SH-SY5Y (cell line): ENCODE measurements at regions not wholly inside any gene's neighbourhood (a gene's known extent, or its start where the extent isn't known, plus 50 kb on each side); places are given as distances from the start of the nearest gene placed in this dataset.

Experiments
- GATA2 ChIP-seq: IDR thresholded peaks from 2 replicates; pipeline ENCODE4 v1.6.1; 2011; ENCODE audit warnings: mild to moderate bottlenecking, low read depth, low read length
- GATA3 ChIP-seq: IDR thresholded peaks from 2 replicates; pipeline ENCODE4 v1.6.1; 2011; ENCODE audit warnings: low read depth, mild to moderate bottlenecking, low read length, moderate library complexity

DNA sequence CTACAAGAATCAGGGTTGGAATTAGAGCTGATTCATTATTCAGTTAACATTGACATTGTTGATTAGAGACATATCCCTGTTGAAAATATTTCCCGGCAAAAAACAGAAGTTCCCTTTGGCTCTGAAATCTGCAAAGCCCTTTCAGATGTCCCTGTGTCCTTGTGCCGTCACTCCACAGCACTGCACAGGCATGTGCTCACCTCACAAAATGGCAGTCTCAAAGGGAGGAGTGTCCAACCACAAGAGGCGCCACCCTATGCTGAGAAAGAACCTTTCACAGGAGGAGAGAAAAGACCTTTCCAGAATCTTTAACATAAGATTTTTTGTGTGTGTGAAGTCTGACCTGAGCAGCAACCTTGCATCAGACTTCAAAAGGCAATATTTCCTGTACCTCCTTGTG is 112.8 kb upstream of the PRSS3 start:
- TF ChIP-seq GATA2 (no peak), GATA3 (no peak)

GRCh38 chr9:33684831-33685230 is 110.5 kb upstream of the PRSS3 start:
- no peak for TF ChIP-seq GATA3
- TF ChIP-seq GATA2, result no peak

DNA sequence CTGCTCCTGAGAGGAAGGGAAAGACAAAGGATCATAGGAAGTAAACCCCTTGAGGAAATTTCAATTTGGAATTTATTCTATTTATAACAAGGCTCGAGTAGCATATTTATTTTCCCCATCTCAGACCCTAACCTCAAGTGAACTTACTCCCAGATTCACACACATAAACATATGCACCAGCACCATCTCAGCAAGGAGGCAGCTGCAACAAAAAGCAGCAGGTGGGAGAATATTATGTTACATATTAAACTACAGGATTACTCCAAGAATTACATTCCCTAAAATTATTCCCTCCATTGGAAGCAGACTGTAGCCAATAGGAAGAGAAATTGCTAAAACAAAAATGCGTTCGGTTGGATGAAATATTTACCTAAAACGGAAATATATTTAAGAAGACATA is 108.4 kb upstream of the PRSS3 start:
- no peak for TF ChIP-seq GATA2
- no peak for TF ChIP-seq GATA3

DNA sequence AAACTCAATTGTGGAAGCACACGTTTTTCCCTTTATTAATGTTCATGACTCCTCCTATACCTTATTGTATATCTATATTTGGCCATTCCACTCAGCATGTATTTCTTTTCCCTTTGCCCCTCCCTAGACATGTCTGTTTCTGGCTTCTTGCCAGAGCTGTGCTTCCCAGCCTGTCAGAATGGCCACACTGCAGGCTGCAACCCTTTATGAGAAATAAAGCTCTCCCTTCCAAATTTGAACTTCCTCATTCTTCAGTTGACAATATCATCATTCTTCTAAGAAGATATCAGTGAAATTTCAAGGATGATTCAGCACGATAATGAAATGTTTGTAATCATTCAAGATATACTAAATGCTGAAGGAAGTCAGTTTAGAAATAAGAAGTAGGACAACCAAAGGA is 107.6 kb upstream of the PRSS3 start:
- TF ChIP-seq GATA3 (no peak), GATA2 (no peak)

- TF ChIP-seq GATA3 (no peak), GATA2 (no peak)
Measured at GRCh38 chr9:33690143-33690933, 105.0 kb upstream of the PRSS3 start.

GRCh38 chr9:33695299-33695698 is 100.1 kb upstream of the PRSS3 start:
- TF ChIP-seq GATA2 (no peak), GATA3 (no peak)

DNA sequence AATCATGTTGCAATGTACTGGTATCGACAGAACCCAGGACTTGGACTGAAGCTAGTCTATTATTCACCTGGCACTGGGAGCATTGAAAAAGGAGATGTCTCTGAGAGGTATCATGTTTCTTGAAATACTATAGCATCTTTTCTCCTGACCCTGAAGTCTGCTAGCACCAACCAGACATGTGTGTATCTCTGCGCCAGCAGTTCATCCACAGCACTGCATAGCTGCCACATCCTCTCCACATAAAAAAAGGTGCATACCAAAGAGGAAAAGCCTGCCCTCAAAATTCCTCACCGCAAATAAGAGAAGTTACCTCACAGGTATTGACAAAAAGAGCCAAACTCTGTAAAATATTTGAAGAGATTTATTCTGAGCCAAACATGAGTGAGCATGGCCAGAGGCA is 99.5 kb upstream of the PRSS3 start:
- TF ChIP-seq GATA3 (no peak), GATA2 (no peak)

- no peak for TF ChIP-seq GATA2
- TF ChIP-seq GATA3, result no peak
Measured at GRCh38 chr9:33697171-33697570, 98.2 kb upstream of the PRSS3 start.

- TF ChIP-seq GATA2 (no peak), GATA3 (no peak)
Measured at GRCh38 chr9:33698267-33698666, 97.1 kb upstream of the PRSS3 start.

- TF ChIP-seq GATA2 (no peak), GATA3 (no peak)
Measured at GRCh38 chr9:33703430-33704102, 91.8 kb upstream of the PRSS3 start.

DNA sequence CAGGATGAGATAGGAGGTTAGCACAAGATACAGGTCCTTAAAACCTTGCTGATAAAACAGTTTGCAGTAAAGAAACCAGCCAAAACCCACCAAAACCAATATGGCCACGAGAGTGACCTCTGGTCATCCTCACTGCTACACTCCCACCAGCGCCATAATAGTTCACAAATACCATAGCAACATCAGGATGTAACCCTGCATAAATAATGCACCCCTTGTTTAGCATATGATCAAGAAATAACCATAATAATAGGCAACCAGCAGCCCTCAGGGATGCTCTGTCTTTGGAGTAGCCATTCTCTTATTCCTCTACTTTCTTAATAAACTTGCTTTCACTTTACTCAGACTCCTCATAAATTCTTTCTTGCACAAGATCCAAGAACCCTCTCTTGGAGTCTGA is 86.9 kb upstream of the PRSS3 start:
- TF ChIP-seq GATA2 (no peak), GATA3 (no peak)

DNA sequence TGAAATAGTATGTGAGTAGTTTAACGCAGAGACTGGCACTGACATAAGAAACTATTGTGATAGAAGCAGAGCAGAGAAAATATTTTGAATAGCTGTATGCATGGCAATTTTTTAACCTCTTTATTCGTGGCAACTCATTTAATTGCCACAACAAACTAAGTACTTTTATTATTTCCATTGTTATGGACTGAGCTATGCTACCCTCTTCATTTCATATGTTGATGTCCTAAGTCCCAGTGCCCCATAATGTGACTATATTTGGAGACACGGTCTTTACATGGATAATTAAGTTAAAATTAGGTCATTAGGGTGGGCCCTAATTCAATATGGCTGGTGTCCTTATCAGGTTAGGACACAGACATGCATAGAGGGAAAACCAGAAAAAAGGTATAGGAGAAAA is 86.1 kb upstream of the PRSS3 start:
- no peak for TF ChIP-seq GATA3
- no peak for TF ChIP-seq GATA2

GRCh38 chr9:33714989-33715388 is 80.4 kb upstream of the PRSS3 start:
- TF ChIP-seq GATA2, result no peak
- no peak for TF ChIP-seq GATA3

GRCh38 chr9:33718987-33719386 is 76.4 kb upstream of the PRSS3 start:
- TF ChIP-seq GATA2, result no peak
- TF ChIP-seq GATA3, result no peak
